NCI-H510A treated with DMSO at 0.1 percent for 48 hours (cell line): ENCODE measurements at regions not wholly inside any gene's neighbourhood (a gene's known extent, or its start where the extent isn't known, plus 50 kb on each side); places are given as distances from the start of the nearest gene placed in this dataset.

ENCODE experiments used
- DNase-seq: peaks from one replicate; lab custom pipeline; 2025; lab: John Stamatoyannopoulos, UW

GRCh38 chr15:72919936-72920465 lies 132.3 kb upstream of the NEO1 start:
- no peak for DNase-seq

- DNase-seq, result no peak
These were observed 133.3 kb upstream of the ADPGK start for GRCh38 chr15:72916897-72917296.

GRCh38 chr15:72916378-72916777 lies 132.8 kb upstream of the ADPGK start:
- no peak for DNase-seq

- no peak for DNase-seq
These were observed 132.3 kb upstream of the ADPGK start for GRCh38 chr15:72915843-72916242.

GRCh38 chr15:72912996-72913395 lies 129.4 kb upstream of the ADPGK start:
- no peak for DNase-seq

- DNase-seq, result no peak
These were observed 128.6 kb upstream of the ADPGK start for GRCh38 chr15:72912121-72912520.

GRCh38 chr15:72911626-72912025 lies 128.1 kb upstream of the ADPGK start:
- no peak for DNase-seq

- DNase-seq, result no peak
These were observed 125.2 kb upstream of the ADPGK start for GRCh38 chr15:72908713-72909112.

- no peak for DNase-seq
These were observed 124.2 kb upstream of the ADPGK start for GRCh38 chr15:72907733-72908132.

- DNase-seq, result no peak
These were observed 119.3 kb upstream of the ADPGK start for GRCh38 chr15:72902919-72903260.

GRCh38 chr15:72902245-72902918 lies 118.8 kb upstream of the ADPGK start:
- no peak for DNase-seq

GRCh38 chr15:72892986-72893385 lies 109.4 kb upstream of the ADPGK start:
- no peak for DNase-seq

- DNase-seq, result no peak
These were observed 106.5 kb upstream of the ADPGK start for GRCh38 chr15:72890043-72890442.

GRCh38 chr15:72889545-72889944 lies 106.0 kb upstream of the ADPGK start:
- DNase-seq, result no peak

GRCh38 chr15:72888811-72889210 lies 105.3 kb upstream of the ADPGK start:
- DNase-seq, result no peak

- DNase-seq, result no peak
These were observed 104.7 kb upstream of the ADPGK start for GRCh38 chr15:72888211-72888610.

GRCh38 chr15:72887376-72887775 lies 103.8 kb upstream of the ADPGK start:
- no peak for DNase-seq

GRCh38 chr15:72884311-72884710 lies 100.8 kb upstream of the ADPGK start:
- DNase-seq, result no peak

- no peak for DNase-seq
These were observed 90.0 kb upstream of the ADPGK start for GRCh38 chr15:72873379-72874233.

GRCh38 chr15:72872066-72872845 lies 88.7 kb upstream of the ADPGK start:
- DNase-seq, result no peak

GRCh38 chr15:72866866-72867616 lies 83.5 kb upstream of the ADPGK start:
- DNase-seq, result no peak

- no peak for DNase-seq
These were observed 82.6 kb upstream of the ADPGK start for GRCh38 chr15:72866182-72866581.
